Left lung (tissue), 4 donors: ENCODE measurements at regions not wholly inside any gene's neighbourhood (a gene's known extent, or its start where the extent isn't known, plus 50 kb on each side); places are given as distances from the start of the nearest gene placed in this dataset.

Experiments used
- ATAC-seq: fragments of 200-7000 bp; cut with Tn5 transposase; one replicate; pipeline ENCODE4 v1.9.1; 2020; ENCODE audit warnings: moderate library complexity
- DNase-seq, 4 donors: peaks; one replicate each; pipeline ENCODE4 v3.0.0-alpha.2; 2013 to 2020
- H3K27ac ChIP-seq, 2 donors: fragments of 200-600 bp; sonication (generic) in 1 of 2; one replicate each; pipeline versions ENCODE4 v1.5.0 to v1.8.0; 2020 to 2021
- H3K27me3 ChIP-seq, 2 donors: fragments of 200-600 bp; sonication (generic) in 1 of 2; one replicate each; pipeline versions ENCODE4 v1.5.0 to v1.8.0; 2020 to 2021
- H3K36me3 ChIP-seq, 2 donors: fragments of 200-600 bp; sonication (generic) in 1 of 2; one replicate each; pipeline versions ENCODE4 v1.5.0 to v1.8.0; 2020 to 2021
- H3K4me1 ChIP-seq, 2 donors: fragments of 200-600 bp; one replicate each; pipeline ENCODE4 v1.8.0; 2021
- H3K4me3 ChIP-seq, 2 donors: fragments of 200-600 bp; sonication (generic) in 1 of 2; one replicate each; pipeline versions ENCODE4 v1.5.0 to v1.8.0; 2020 to 2021; ENCODE audit warnings: mild to moderate bottlenecking in 1 of 2
- H3K9me3 ChIP-seq, 2 donors: fragments of 200-600 bp; sonication (generic) in 1 of 2; one replicate each; pipeline versions ENCODE4 v1.5.0 to v1.8.0; 2020 to 2021
- intact Hi-C, 2 donors: fragments of 100-400 bp; cut with DNase I; formaldehyde crosslinking; loops; one replicate each; pipeline versions ENCODE4 v1.11.2 to v1.14.2; 2022
- TF ChIP-seq, protein P1 (sequence below), 2 donors: fragments of 200-600 bp; sonication (generic) in 1 of 2; IDR thresholded peaks; one replicate each; pipeline versions ENCODE4 v1.5.0 to v1.8.0; 2021; ENCODE audit warnings: antibody characterized with exemption in 2 of 2
- donor health status: DM: no; HTN: yes; CAD: no.
- donor health status: DM: no; HTN: no; CAD: no.

DNA sequence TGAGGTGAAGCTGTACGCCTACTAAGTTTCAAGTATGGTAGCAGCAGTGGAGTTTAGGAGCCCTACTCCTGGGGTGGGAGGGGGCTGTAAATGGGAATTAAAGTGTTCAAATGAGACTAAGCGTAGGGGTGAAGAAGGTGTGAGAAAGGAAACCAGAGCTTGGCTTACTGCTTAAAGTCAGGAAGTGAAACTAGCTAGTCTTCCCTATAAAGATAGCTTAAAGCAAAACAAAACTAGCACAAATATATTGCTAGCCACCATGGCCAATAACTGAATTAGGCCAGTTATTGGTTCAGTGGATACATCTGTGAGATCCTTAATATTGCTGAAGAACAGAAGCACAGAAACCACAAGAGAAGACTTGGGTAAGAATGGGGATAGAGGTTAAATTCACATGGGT lies 492.2 kb upstream of the PKN2 start:
- H3K4me1 ChIP-seq = no peaks in the 10 kb centered on the region
- H3K4me3 ChIP-seq = no peak overlapping the region
- H3K36me3 ChIP-seq = no peaks in the 10 kb centered on the region
- intact Hi-C loops = no loop called here
- no peaks in the 10 kb centered on the region for H3K9me3 ChIP-seq
- TF ChIP-seq, protein P1, sequence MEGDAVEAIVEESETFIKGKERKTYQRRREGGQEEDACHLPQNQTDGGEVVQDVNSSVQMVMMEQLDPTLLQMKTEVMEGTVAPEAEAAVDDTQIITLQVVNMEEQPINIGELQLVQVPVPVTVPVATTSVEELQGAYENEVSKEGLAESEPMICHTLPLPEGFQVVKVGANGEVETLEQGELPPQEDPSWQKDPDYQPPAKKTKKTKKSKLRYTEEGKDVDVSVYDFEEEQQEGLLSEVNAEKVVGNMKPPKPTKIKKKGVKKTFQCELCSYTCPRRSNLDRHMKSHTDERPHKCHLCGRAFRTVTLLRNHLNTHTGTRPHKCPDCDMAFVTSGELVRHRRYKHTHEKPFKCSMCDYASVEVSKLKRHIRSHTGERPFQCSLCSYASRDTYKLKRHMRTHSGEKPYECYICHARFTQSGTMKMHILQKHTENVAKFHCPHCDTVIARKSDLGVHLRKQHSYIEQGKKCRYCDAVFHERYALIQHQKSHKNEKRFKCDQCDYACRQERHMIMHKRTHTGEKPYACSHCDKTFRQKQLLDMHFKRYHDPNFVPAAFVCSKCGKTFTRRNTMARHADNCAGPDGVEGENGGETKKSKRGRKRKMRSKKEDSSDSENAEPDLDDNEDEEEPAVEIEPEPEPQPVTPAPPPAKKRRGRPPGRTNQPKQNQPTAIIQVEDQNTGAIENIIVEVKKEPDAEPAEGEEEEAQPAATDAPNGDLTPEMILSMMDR (IDR thresholded peaks at IDR 0.05) = no peak
- no peak overlapping the region for H3K27ac ChIP-seq
- DNase-seq (no peak), ATAC-seq (no peak)
- no peaks in the 10 kb centered on the region for H3K27me3 ChIP-seq

DNA sequence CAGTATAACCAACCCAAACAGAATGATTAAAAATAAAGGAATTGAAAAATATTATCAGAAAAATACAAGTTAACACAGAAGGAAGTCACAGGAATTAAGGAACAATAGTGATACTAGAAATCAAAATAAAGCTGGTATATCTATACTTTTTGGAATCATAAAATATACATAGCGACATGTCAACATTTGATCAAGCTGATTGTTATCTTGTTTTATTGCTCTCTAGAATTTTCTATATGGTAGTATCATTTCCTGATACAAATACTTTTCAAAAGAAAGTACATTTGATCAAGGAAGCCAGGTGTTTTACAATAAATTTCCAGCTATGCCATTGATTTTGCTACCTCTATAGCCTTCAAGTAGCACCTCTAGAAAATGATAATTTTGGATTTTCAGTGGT lies 489.5 kb upstream of the PKN2 start:
- Histone ChIP-seq H3K36me3 (no peaks in the 10 kb centered on the region), H3K4me3 (no peak overlapping the region), H3K4me1 (no peaks in the 10 kb centered on the region), H3K27ac (no peak overlapping the region), H3K27me3 (no peaks in the 10 kb centered on the region), H3K9me3 (no peaks in the 10 kb centered on the region)
- no peak for ATAC-seq
- DNase-seq = no peak
- TF ChIP-seq, protein P1 (IDR thresholded peaks at IDR 0.05) = no peak
- intact Hi-C loops = no loop called here

DNA sequence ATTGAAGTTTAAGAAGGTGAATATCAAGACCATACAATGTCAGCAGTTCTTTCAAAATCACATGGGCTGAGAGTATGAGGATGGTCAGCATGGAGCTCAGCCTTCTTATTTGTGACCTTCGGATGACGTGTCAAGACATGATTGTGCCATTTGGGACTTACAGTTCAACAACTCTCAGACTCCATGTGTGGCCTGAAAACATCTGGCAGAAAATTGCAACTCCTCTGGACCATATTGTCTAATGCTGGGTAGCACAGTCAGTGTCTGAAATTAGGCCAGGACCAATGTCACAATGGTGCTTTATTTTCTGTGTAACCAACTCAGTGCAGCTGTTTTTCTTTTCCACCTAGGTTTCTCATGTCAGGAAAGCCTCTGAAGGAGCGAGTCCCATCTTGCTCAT lies 483.5 kb upstream of the PKN2 start:
- ATAC-seq (no peak), DNase-seq (no peak)
- Histone ChIP-seq H3K9me3 (no peaks in the 10 kb centered on the region), H3K27ac (no peak overlapping the region), H3K4me3 (no peak overlapping the region), H3K4me1 (no peaks in the 10 kb centered on the region), H3K27me3 (no peaks in the 10 kb centered on the region), H3K36me3 (no peaks in the 10 kb centered on the region)
- intact Hi-C loops = no loop called here
- TF ChIP-seq, protein P1 (IDR thresholded peaks at IDR 0.05) = no peak

DNA sequence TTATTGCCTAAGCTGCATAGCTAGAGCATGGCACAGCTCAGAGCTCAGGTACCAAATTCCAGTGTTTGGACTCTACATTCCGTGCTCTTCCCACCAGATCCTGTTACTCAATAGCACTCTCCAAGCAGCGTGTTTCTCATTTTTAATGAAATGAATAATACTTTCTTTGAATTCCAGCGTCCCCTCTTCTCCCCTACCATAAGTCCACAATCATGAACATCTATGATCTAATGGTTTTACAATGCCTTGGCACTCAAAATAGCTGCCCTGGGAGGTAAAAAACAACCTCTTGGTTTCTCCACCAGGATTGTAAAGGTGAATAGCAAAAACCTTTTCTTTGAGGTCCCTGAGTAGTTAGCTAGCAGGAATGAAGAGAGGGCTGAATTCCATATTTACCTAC lies 480.0 kb upstream of the PKN2 start:
- no peaks in the 10 kb centered on the region for H3K9me3 ChIP-seq
- no peaks in the 10 kb centered on the region for H3K36me3 ChIP-seq
- ATAC-seq (no peak), DNase-seq (no peak)
- no peak overlapping the region for H3K4me3 ChIP-seq
- H3K27me3 ChIP-seq = no peaks in the 10 kb centered on the region
- intact Hi-C loops = no loop called here
- no peak overlapping the region for H3K27ac ChIP-seq
- TF ChIP-seq, protein P1 (IDR thresholded peaks at IDR 0.05) = no peak
- H3K4me1 ChIP-seq = no peaks in the 10 kb centered on the region

DNA sequence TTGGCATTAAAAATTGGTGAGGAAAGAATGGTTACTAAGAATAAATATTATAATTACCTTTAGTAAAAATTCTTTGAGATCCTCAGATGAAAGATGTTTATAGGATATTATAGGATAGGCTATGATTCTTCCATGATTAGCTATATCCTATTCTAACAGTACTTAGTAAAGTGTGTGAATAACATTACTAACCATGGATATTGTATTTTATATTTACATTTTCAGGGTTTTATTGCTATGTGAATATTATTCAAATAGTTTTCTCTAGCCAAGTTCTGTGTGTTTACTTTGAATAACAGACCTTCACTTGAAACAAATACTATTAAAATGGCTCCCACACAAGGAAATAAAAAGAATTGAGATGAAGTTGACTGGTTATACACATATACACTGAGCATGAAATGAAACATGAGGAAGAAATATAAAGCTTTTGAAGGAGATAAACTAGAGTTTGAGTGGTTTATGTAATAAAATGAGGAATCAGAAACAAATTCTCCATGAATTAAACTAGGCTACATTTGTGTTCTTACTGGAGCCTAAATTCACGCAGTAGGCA lies 479.4 kb upstream of the PKN2 start:
- H3K36me3 ChIP-seq = no peaks in the 10 kb centered on the region
- H3K9me3 ChIP-seq = no peaks in the 10 kb centered on the region
- no peak overlapping the region for H3K27ac ChIP-seq
- no peak for ATAC-seq
- DNase-seq = no peak
- H3K27me3 ChIP-seq = no peaks in the 10 kb centered on the region
- no peak overlapping the region for H3K4me3 ChIP-seq
- H3K4me1 ChIP-seq = no peaks in the 10 kb centered on the region
- TF ChIP-seq, protein P1 (IDR thresholded peaks at IDR 0.05) = no peak
- intact Hi-C loops = no loop called here
